HG03521 (cell line): ENCODE measurements at regions not wholly inside any gene's neighbourhood (a gene's known extent, or its start where the extent isn't known, plus 50 kb on each side); places are given as distances from the start of the nearest gene placed in this dataset.

Source experiments
- ATAC-seq: cut with Tn5 transposase; IDR thresholded peaks from one replicate; pipeline ENCODE4 v1.9.1; 2021; ENCODE audit warnings: mild to moderate bottlenecking, moderate library complexity; ENCODE audit not compliant: unreplicated experiment

- no peak for ATAC-seq
Observed at GRCh38 chr14:49467091-49467490, 119.1 kb downstream of the RPS29 start.

- ATAC-seq: no peak
Observed at GRCh38 chr14:49464885-49465284, 121.3 kb downstream of the RPS29 start.

GRCh38 chr14:49463146-49463545 lies 123.0 kb downstream of the RPS29 start:
- ATAC-seq: no peak

GRCh38 chr14:49461529-49462401 lies 124.4 kb downstream of the RPS29 start:
- peak; percentile 76 for ATAC-seq

GRCh38 chr14:49460662-49461061 lies 125.5 kb downstream of the RPS29 start:
- ATAC-seq: no peak

- no peak for ATAC-seq
Observed at GRCh38 chr14:49456589-49456988, 129.6 kb downstream of the RPS29 start.

GRCh38 chr14:49451938-49452337 lies 134.2 kb downstream of the RPS29 start:
- ATAC-seq: no peak

GRCh38 chr14:49449749-49450148 lies 136.4 kb downstream of the RPS29 start:
- ATAC-seq: no peak

- no peak for ATAC-seq
Observed at GRCh38 chr14:49447540-49448107, 138.6 kb downstream of the RPS29 start.

- ATAC-seq: no peak
Observed at GRCh38 chr14:49446801-49447200, 139.4 kb downstream of the RPS29 start.

- ATAC-seq: no peak
Observed at GRCh38 chr14:49438256-49438770, 147.9 kb downstream of the RPS29 start.

GRCh38 chr14:49428076-49428475 lies 158.1 kb downstream of the RPS29 start:
- no peak for ATAC-seq

GRCh38 chr14:49427117-49427516 lies 159.1 kb downstream of the RPS29 start:
- no peak for ATAC-seq

- no peak for ATAC-seq
Observed at GRCh38 chr14:49425921-49426320, 160.3 kb downstream of the RPS29 start.

- ATAC-seq: no peak
Observed at GRCh38 chr14:49424436-49425331, 161.5 kb downstream of the RPS29 start.

GRCh38 chr14:49420201-49420600 lies 166.0 kb downstream of the RPS29 start:
- no peak for ATAC-seq

- no peak for ATAC-seq
Observed at GRCh38 chr14:49418789-49419188, 167.4 kb downstream of the RPS29 start.

GRCh38 chr14:49417790-49418189 lies 168.4 kb downstream of the RPS29 start:
- no peak for ATAC-seq

GRCh38 chr14:49408187-49408933 lies 177.8 kb downstream of the RPS29 start:
- ATAC-seq: no peak

GRCh38 chr14:49405291-49405690 lies 180.9 kb downstream of the RPS29 start:
- no peak for ATAC-seq

- no peak for ATAC-seq
Observed at GRCh38 chr14:49401373-49401772, 184.8 kb downstream of the RPS29 start.
